ENCODE measurements at regions not wholly inside any gene's neighbourhood (a gene's known extent, or its start where the extent isn't known, plus 50 kb on each side); places are given as distances from the start of the nearest gene placed in this dataset.

- TF ChIP-seq POLR2A (IDR thresholded peaks at IDR 0.05) (no peak), CTCF (IDR thresholded peaks at IDR 0.05) (no peak)
Measured at GRCh38 chr5:18503797-18504328, 869.6 kb downstream of the TAF11L14 start.

Measured in uterus (tissue), 2 donors.